K562 (cell line): ENCODE measurements at regions not wholly inside any gene's neighbourhood (a gene's known extent, or its start where the extent isn't known, plus 50 kb on each side); places are given as distances from the start of the nearest gene placed in this dataset.

ENCODE experiments used
- ATAC-seq: fragments of 200-7000 bp; cut with Tn5 transposase; 3 replicates; pipeline ENCODE4 v1.9.1; 2020; ENCODE audit warnings: moderate library complexity
- BruUV-seq: library from RNA; stranded (reverse); fragments of 400-500 nt; replicated peaks from 2 replicates; lab custom pipeline; 2021; lab: Mats Ljungman, UMichigan
- CTCF ChIA-PET: fragments of 300-600 bp; formaldehyde crosslinking; extraction: SDS; loops from one replicate; lab custom pipeline; 2021; ENCODE audit warnings: low intra/inter-chr PET ratio; lab: Yijun Ruan, JAX
- POLR2A ChIA-PET: fragments of 300-600, 350-650 bp; sonication (Branson Sonifier 250); formaldehyde crosslinking; extraction: SDS; loops from one replicate; lab custom pipeline; 2021; ENCODE audit warnings: antibody characterized with exemption, inconsistent platforms; lab: Yijun Ruan, JAX
- DNase-seq, 4 experiments: peaks; one replicate each; pipeline versions ENCODE4 v3.0.0 to v3.0.0-alpha.2; 2011 to 2018; ENCODE audit warnings: low spot score in 3 of 4, mixed read lengths in 3 of 4; ENCODE audit errors: extremely low read depth in 1 of 4
- FAIRE-seq: peaks from 2 replicates; lab custom pipeline; 2011; peaks lifted over from hg19 to GRCh38; lab: Jason Lieb, UNC
- H2AFZ ChIP-seq: 2 replicates; pipeline ENCODE4 v1.6.0; 2011; ENCODE audit warnings: low read depth, low read length, control low read depth, inconsistent platforms
- H3K27ac ChIP-seq: fragments of 200-600 bp; 3 replicates; pipeline ENCODE4 v1.8.0; 2011; ENCODE audit warnings: low read depth, mild to moderate bottlenecking, control low read depth, inconsistent platforms, low read length, moderate library complexity, mixed read lengths; ENCODE audit errors: extremely low read depth
- H3K27me3 ChIP-seq, 2 experiments: fragments of 300-600 bp in 1 of 2; 2 replicates in 1 of 2; 3 replicates in 1 of 2; pipeline versions ENCODE4 v1.6.0 to v1.8.0; 2011; ENCODE audit warnings: inconsistent platforms in 2 of 2, low read length in 2 of 2, mild to moderate bottlenecking in 1 of 2, mixed read lengths in 1 of 2, moderate library complexity in 1 of 2; ENCODE audit not compliant: control insufficient read depth in 2 of 2, insufficient read depth in 2 of 2
- H3K36me3 ChIP-seq: fragments of 300-600 bp; 3 replicates; pipeline ENCODE4 v1.8.0; 2011; ENCODE audit warnings: mild to moderate bottlenecking, low read length, inconsistent platforms; ENCODE audit not compliant: control insufficient read depth, insufficient read depth
- H3K4me1 ChIP-seq, 2 experiments: fragments of 200-600 bp in 1 of 2; replicated peaks in 1 of 2; 2 replicates in 1 of 2; 3 replicates in 1 of 2; pipeline versions ENCODE4 v1.5.1 to v1.8.0; 2011; ENCODE audit warnings: inconsistent platforms in 2 of 2, low read length in 2 of 2, mild to moderate bottlenecking in 1 of 2, mixed read lengths in 1 of 2, moderate library complexity in 1 of 2; ENCODE audit not compliant: control insufficient read depth in 2 of 2, insufficient read depth in 2 of 2
- H3K4me2 ChIP-seq: 2 replicates; pipeline ENCODE4 v1.6.1; 2011; ENCODE audit warnings: low read length, control low read depth, inconsistent platforms, mixed read lengths; ENCODE audit not compliant: insufficient read depth
- H3K4me3 ChIP-seq: fragments of 200-600 bp; sonication (generic), shearing (Covaris generic); 2 replicates; pipeline ENCODE4 v1.5.1; 2016; ENCODE audit warnings: control low read depth, inconsistent platforms
- H3K79me2 ChIP-seq: fragments of 200-600 bp; 3 replicates; pipeline ENCODE4 v1.8.0; 2011; ENCODE audit warnings: low read length, inconsistent platforms; ENCODE audit not compliant: control insufficient read depth, insufficient read depth
- H3K9ac ChIP-seq, 2 experiments: 2 replicates each; pipeline versions ENCODE4 v1.6.0 to v1.6.1; 2011; ENCODE audit warnings: low read depth in 2 of 2, low read length in 2 of 2, control low read depth in 1 of 2, inconsistent platforms in 1 of 2, mild to moderate bottlenecking in 1 of 2, mixed read lengths in 1 of 2; ENCODE audit not compliant: insufficient read depth in 1 of 2
- H3K9me1 ChIP-seq: one replicate; pipeline ENCODE4 v1.6.0; 2011; ENCODE audit warnings: inconsistent platforms, mild to moderate bottlenecking, low read length, moderate library complexity; ENCODE audit not compliant: control insufficient read depth, insufficient read depth
- H3K9me3 ChIP-seq: replicated peaks from 2 replicates; pipeline ENCODE4 v1.5.1; 2011; ENCODE audit warnings: low read depth, low read length, inconsistent platforms; ENCODE audit not compliant: control insufficient read depth, insufficient read depth
- H4K20me1 ChIP-seq: replicated peaks from 2 replicates; pipeline ENCODE4 v1.6.1; 2011; ENCODE audit warnings: low read length, inconsistent platforms, mixed read lengths; ENCODE audit not compliant: control insufficient read depth, insufficient read depth
- CC2D1A ChIP-seq: fragments of 450-650 bp; IDR thresholded peaks from 2 replicates; pipeline ENCODE4 v1.6.1; 2017; ENCODE audit warnings: mild to moderate bottlenecking
- CLOCK ChIP-seq: fragments of 250-450 bp; sonication (Bioruptor Pico); IDR thresholded peaks from 2 replicates; pipeline ENCODE4 v1.4.0; 2020; ENCODE audit warnings: mild to moderate bottlenecking, moderate library complexity, borderline replicate concordance
- ERF ChIP-seq: fragments of 450-650 bp; formaldehyde crosslinking; IDR thresholded peaks from 2 replicates; pipeline ENCODE4 v1.4.0; 2020; ENCODE audit warnings: mild to moderate bottlenecking, mixed read lengths
- IRF1 ChIP-seq: sonication (generic); formaldehyde crosslinking; IDR thresholded peaks from 2 replicates; pipeline ENCODE4 v1.8.0; 2022; ENCODE audit warnings: missing genetic modification reagents, mild to moderate bottlenecking, borderline replicate concordance
- NBN ChIP-seq: fragments of 450-650 bp; IDR thresholded peaks from 2 replicates; pipeline ENCODE4 v1.6.1; 2016; ENCODE audit warnings: low read depth, mild to moderate bottlenecking
- NFIX ChIP-seq: fragments of 250-450 bp; sonication (Bioruptor Pico); IDR thresholded peaks from 2 replicates; pipeline ENCODE4 v1.4.0; 2020; ENCODE audit warnings: low read depth, mild to moderate bottlenecking, moderate library complexity
- POLR2G ChIP-seq: fragments of 200-400 bp; formaldehyde crosslinking; IDR thresholded peaks from 2 replicates; pipeline ENCODE4 v1.6.1; 2017; ENCODE audit warnings: low read depth, mild to moderate bottlenecking, antibody characterized with exemption, low read length, moderate library complexity
- RBM25 ChIP-seq: fragments of 200-400 bp; formaldehyde crosslinking; IDR thresholded peaks from 2 replicates; pipeline ENCODE4 v1.6.1; 2018; ENCODE audit warnings: low read length, low read depth, moderate library complexity; ENCODE audit not compliant: severe bottlenecking
- TARDBP ChIP-seq: fragments of 450-650 bp; IDR thresholded peaks from 2 replicates; pipeline ENCODE4 v1.6.1; 2016
- THRB ChIP-seq: fragments of 450-650 bp; formaldehyde crosslinking; conservative IDR thresholded peaks from 2 replicates; pipeline ENCODE4 v1.4.0; 2022; ENCODE audit warnings: mild to moderate bottlenecking, missing genetic modification characterization
- ZBTB26 ChIP-seq: fragments of 450-650 bp; formaldehyde crosslinking; IDR thresholded peaks from 2 replicates; pipeline ENCODE4 v1.4.0; 2022; ENCODE audit warnings: missing genetic modification characterization
- ZNF551 ChIP-seq: fragments of 250-450 bp; sonication (Bioruptor Pico); IDR thresholded peaks from 2 replicates; pipeline ENCODE4 v1.5.0; 2021; ENCODE audit warnings: mild to moderate bottlenecking, moderate library complexity
- ZNF668 ChIP-seq: fragments of 250-450 bp; sonication (Bioruptor Pico); IDR thresholded peaks from 2 replicates; pipeline ENCODE4 v1.8.0; 2022; ENCODE audit warnings: mild to moderate bottlenecking, inconsistent platforms
- WGBS: fragments of 100-300 bp; shearing (Covaris generic); methylation state at CpG from one replicate; pipeline ENCODE4 v1.1.6; 2016; ENCODE audit warnings: low coverage, mixed read lengths; ENCODE audit not compliant: insufficient coverage; ENCODE audit errors: missing lambda C conversion rate; 5-methylcytosine and 5-hydroxymethylcytosine counted together
- in situ Hi-C: fragments of 300-500 bp; cut with MboI; formaldehyde crosslinking; loops from 4 replicates; pipeline ENCODE4 v1.15.0; 2018; ENCODE audit warnings: inconsistent platforms, mixed read lengths
- intact Hi-C: fragments of 100-400 bp; cut with micrococcal nuclease; formaldehyde crosslinking; loops from 2 replicates; pipeline ENCODE4 v1.14.2; 2022

GRCh38 chr2:226336283-226336682, 463.3 kb downstream of the IRS1 start:
- no peaks in the 10 kb centered on the region for H4K20me1 ChIP-seq
- intact Hi-C loops, result no loop called here
- H3K27me3 ChIP-seq, result no peaks in the 10 kb centered on the region
- no peak overlapping the region for H3K4me2 ChIP-seq
- H3K4me3 ChIP-seq, result no peak overlapping the region
- H3K9me3 ChIP-seq, result no peaks in the 10 kb centered on the region
- FAIRE-seq, result no peak
- DNase-seq, result no peak
- CTCF ChIA-PET, result no interaction called here
- TF ChIP-seq ZNF551, result no peak
- TF ChIP-seq ZBTB26 (CRISPR knock-in tag), result no peak
- TF ChIP-seq ZNF668, result no peak
- no peak for TF ChIP-seq TARDBP
- TF ChIP-seq NFIX (CRISPR knock-in tag), result no peak
- TF ChIP-seq CC2D1A, result no peak
- TF ChIP-seq NBN, result no peak
- TF ChIP-seq CLOCK (CRISPR knock-in tag), result no peak
- TF ChIP-seq RBM25, result no peak
- no peak for TF ChIP-seq IRF1 (CRISPR knock-in tag)
- TF ChIP-seq THRB, result no peak
- TF ChIP-seq POLR2G, result no peak
- TF ChIP-seq ERF (CRISPR knock-in tag), result no peak
- TF ChIP-seq, all 486 proteins: peak for 0
- no peaks in the 10 kb centered on the region for H3K9me1 ChIP-seq
- in situ Hi-C loops, result no loop called here
- no peaks in the 10 kb centered on the region for H3K79me2 ChIP-seq
- 0% methylated on average over 2 of the region's 3 CpGs for WGBS
- no peaks in the 10 kb centered on the region for H3K36me3 ChIP-seq
- POLR2A ChIA-PET, result no interaction called here
- H3K9ac ChIP-seq, result no peak overlapping the region
- no TSS peak for BruUV-seq
- H3K27ac ChIP-seq, result no peak overlapping the region
- no peaks in the 10 kb centered on the region for H3K4me1 ChIP-seq
- H2AFZ ChIP-seq, result no peak overlapping the region
- ATAC-seq, result no peak
